RPMI8226 (cell line): ENCODE measurements at regions not wholly inside any gene's neighbourhood (a gene's known extent, or its start where the extent isn't known, plus 50 kb on each side); places are given as distances from the start of the nearest gene placed in this dataset.
"Not testable (repeated sequence)": the region's sequence is repeated elsewhere in the genome, so short reads cannot be mapped to it uniquely, and the experiment has no call there.

Experiments
- DNase-seq: peaks from one replicate; pipeline ENCODE4 v3.0.0-alpha.2; 2015

GRCh38 chr4:151564321-151564720 is 155.3 kb downstream of the FHIP1A start:
- DNase-seq, result no peak

- no peak for DNase-seq
These were observed 156.6 kb downstream of the FHIP1A start for GRCh38 chr4:151565583-151565982.

- no peak for DNase-seq
These were observed 157.1 kb downstream of the FHIP1A start for GRCh38 chr4:151566053-151566452.

- no peak for DNase-seq
These were observed 158.1 kb downstream of the FHIP1A start for GRCh38 chr4:151567056-151567455.

GRCh38 chr4:151568966-151569365 is 160.0 kb downstream of the FHIP1A start:
- no peak for DNase-seq

- no peak for DNase-seq
These were observed 160.7 kb downstream of the FHIP1A start for GRCh38 chr4:151569650-151570049.

- DNase-seq, result no peak
These were observed 164.5 kb downstream of the FHIP1A start for GRCh38 chr4:151573474-151573873.

GRCh38 chr4:151573945-151574344 is 165.0 kb downstream of the FHIP1A start:
- DNase-seq, result no peak

GRCh38 chr4:151574968-151575367 is 166.0 kb downstream of the FHIP1A start:
- no peak for DNase-seq

- no peak for DNase-seq
These were observed 166.7 kb downstream of the FHIP1A start for GRCh38 chr4:151575646-151576045.

- DNase-seq, result no peak
These were observed 167.7 kb downstream of the FHIP1A start for GRCh38 chr4:151576627-151577026.

- DNase-seq, result no peak
These were observed 172.6 kb downstream of the FHIP1A start for GRCh38 chr4:151581570-151581969.

GRCh38 chr4:151582098-151582497 is 173.1 kb downstream of the FHIP1A start:
- no peak for DNase-seq

GRCh38 chr4:151583157-151583914 is 174.4 kb downstream of the FHIP1A start:
- no peak for DNase-seq

- DNase-seq, result no peak
These were observed 175.1 kb downstream of the FHIP1A start for GRCh38 chr4:151584101-151584500.

- DNase-seq, result not testable (repeated sequence)
These were observed 165.2 kb downstream of the GATB start for GRCh38 chr4:151595629-151596028.

- not testable (repeated sequence) for DNase-seq
These were observed 163.1 kb downstream of the GATB start for GRCh38 chr4:151597691-151598090.

GRCh38 chr4:151599863-151600262 is 160.9 kb downstream of the GATB start:
- no peak for DNase-seq

GRCh38 chr4:151600432-151600831 is 160.4 kb downstream of the GATB start:
- DNase-seq, result no peak

GRCh38 chr4:151603377-151603776 is 157.4 kb downstream of the GATB start:
- DNase-seq, result no peak

GRCh38 chr4:151604238-151604637 is 156.6 kb downstream of the GATB start:
- DNase-seq, result peak; percentile 4

GRCh38 chr4:151605215-151605614 is 155.6 kb downstream of the GATB start:
- DNase-seq, result no peak

- DNase-seq, result no peak
These were observed 154.7 kb downstream of the GATB start for GRCh38 chr4:151606061-151606460.

- no peak for DNase-seq
These were observed 150.6 kb downstream of the GATB start for GRCh38 chr4:151610229-151610628.

GRCh38 chr4:151611960-151612359 is 148.8 kb downstream of the GATB start:
- DNase-seq, result no peak
